Nephron (organoid): ENCODE measurements at regions not wholly inside any gene's neighbourhood (a gene's known extent, or its start where the extent isn't known, plus 50 kb on each side); places are given as distances from the start of the nearest gene placed in this dataset.

Experiments used
- H3K27ac Mint-ChIP-seq, 3 experiments: 2 replicates each; pipeline ENCODE4 v1.8.0; 2020; ENCODE audit warnings: mixed read lengths in 3 of 3, mild to moderate bottlenecking in 2 of 3, moderate library complexity in 1 of 3
- H3K27me3 Mint-ChIP-seq: 2 replicates; pipeline ENCODE4 v1.8.0; 2021; ENCODE audit warnings: low read depth, mild to moderate bottlenecking, moderate library complexity, mixed read lengths
- H3K36me3 Mint-ChIP-seq: 2 replicates; pipeline ENCODE4 v1.8.0; 2020; ENCODE audit warnings: low read depth, mixed read lengths
- H3K4me1 Mint-ChIP-seq: 2 replicates; pipeline ENCODE4 v1.8.0; 2020; ENCODE audit warnings: mixed read lengths
- H3K4me3 Mint-ChIP-seq, 3 experiments: 2 replicates each; pipeline ENCODE4 v1.8.0; 2020; ENCODE audit warnings: mild to moderate bottlenecking in 3 of 3, mixed read lengths in 3 of 3, moderate library complexity in 2 of 3
- H3K9me3 Mint-ChIP-seq: 2 replicates; pipeline ENCODE4 v1.8.0; 2020; ENCODE audit warnings: mixed read lengths
- CTCF ChIP-seq, 3 experiments: fragments of 200-600 bp; sonication (generic); IDR thresholded peaks; one replicate each; pipeline ENCODE4 v1.5.0; 2021; ENCODE audit warnings: antibody characterized with exemption in 3 of 3; ENCODE audit not compliant: unreplicated experiment in 3 of 3

- H3K36me3 Mint-ChIP-seq, result no peaks in the 10 kb centered on the region
- no peak overlapping the region for H3K4me3 Mint-ChIP-seq
- peaks cover 6% of the 10 kb centered on the region for H3K27me3 Mint-ChIP-seq
- peaks cover 26% of the 10 kb centered on the region for H3K9me3 Mint-ChIP-seq
- H3K27ac Mint-ChIP-seq, result no peak overlapping the region
- no peaks in the 10 kb centered on the region for H3K4me1 Mint-ChIP-seq
- no peak for TF ChIP-seq CTCF (IDR thresholded peaks at IDR 0.05; ENCODE audit: unreplicated experiment in 3 of 3)
Measured at GRCh38 chr14:80124794-80125193, 86.5 kb downstream of the DIO2 start.

- H3K4me1 Mint-ChIP-seq, result no peaks in the 10 kb centered on the region
- H3K4me3 Mint-ChIP-seq, result no peak overlapping the region
- H3K36me3 Mint-ChIP-seq, result no peaks in the 10 kb centered on the region
- H3K27me3 Mint-ChIP-seq, result no peaks in the 10 kb centered on the region
- no peak for TF ChIP-seq CTCF (IDR thresholded peaks at IDR 0.05; ENCODE audit: unreplicated experiment in 3 of 3)
- H3K9me3 Mint-ChIP-seq, result peaks cover 18% of the 10 kb centered on the region
- H3K27ac Mint-ChIP-seq, result no peak overlapping the region
Measured at GRCh38 chr14:80117876-80118275, 93.4 kb downstream of the DIO2 start.

GRCh38 chr14:80116157-80116556 lies 95.1 kb downstream of the DIO2 start:
- no peak for TF ChIP-seq CTCF (IDR thresholded peaks at IDR 0.05; ENCODE audit: unreplicated experiment in 3 of 3)
- H3K27me3 Mint-ChIP-seq, result no peaks in the 10 kb centered on the region
- H3K4me1 Mint-ChIP-seq, result no peaks in the 10 kb centered on the region
- H3K9me3 Mint-ChIP-seq, result peaks cover 5% of the 10 kb centered on the region
- no peak overlapping the region for H3K27ac Mint-ChIP-seq
- no peak overlapping the region for H3K4me3 Mint-ChIP-seq
- no peaks in the 10 kb centered on the region for H3K36me3 Mint-ChIP-seq

- Mint-ChIP-seq H3K27me3 (no peaks in the 10 kb centered on the region), H3K27ac (no peak overlapping the region), H3K36me3 (no peaks in the 10 kb centered on the region), H3K9me3 (no peaks in the 10 kb centered on the region), H3K4me3 (no peak overlapping the region), H3K4me1 (peaks cover 4% of the 10 kb centered on the region)
- no peak for TF ChIP-seq CTCF (IDR thresholded peaks at IDR 0.05; ENCODE audit: unreplicated experiment in 3 of 3)
Measured at GRCh38 chr14:80110721-80111120, 100.6 kb downstream of the DIO2 start.

- no peaks in the 10 kb centered on the region for H3K27me3 Mint-ChIP-seq
- no peak overlapping the region for H3K27ac Mint-ChIP-seq
- no peak for TF ChIP-seq CTCF (IDR thresholded peaks at IDR 0.05; ENCODE audit: unreplicated experiment in 3 of 3)
- no peak overlapping the region for H3K4me3 Mint-ChIP-seq
- peaks cover 4% of the 10 kb centered on the region for H3K4me1 Mint-ChIP-seq
- H3K36me3 Mint-ChIP-seq, result no peaks in the 10 kb centered on the region
- H3K9me3 Mint-ChIP-seq, result no peaks in the 10 kb centered on the region
Measured at GRCh38 chr14:80109055-80109454, 102.2 kb downstream of the DIO2 start.

- peaks cover 4% of the 10 kb centered on the region for H3K4me1 Mint-ChIP-seq
- no peak for TF ChIP-seq CTCF (IDR thresholded peaks at IDR 0.05; ENCODE audit: unreplicated experiment in 3 of 3)
Measured at GRCh38 chr14:80108430-80108829, 102.9 kb downstream of the DIO2 start.

More at GRCh38 chr14:80108430-80108829, 102.9 kb downstream of the DIO2 start:
- Mint-ChIP-seq H3K27ac (no peak overlapping the region), H3K9me3 (no peaks in the 10 kb centered on the region), H3K27me3 (no peaks in the 10 kb centered on the region), H3K36me3 (no peaks in the 10 kb centered on the region), H3K4me3 (no peak overlapping the region)
